ENCODE measurements at regions not wholly inside any gene's neighbourhood (a gene's known extent, or its start where the extent isn't known, plus 50 kb on each side); places are given as distances from the start of the nearest gene placed in this dataset.

DNA sequence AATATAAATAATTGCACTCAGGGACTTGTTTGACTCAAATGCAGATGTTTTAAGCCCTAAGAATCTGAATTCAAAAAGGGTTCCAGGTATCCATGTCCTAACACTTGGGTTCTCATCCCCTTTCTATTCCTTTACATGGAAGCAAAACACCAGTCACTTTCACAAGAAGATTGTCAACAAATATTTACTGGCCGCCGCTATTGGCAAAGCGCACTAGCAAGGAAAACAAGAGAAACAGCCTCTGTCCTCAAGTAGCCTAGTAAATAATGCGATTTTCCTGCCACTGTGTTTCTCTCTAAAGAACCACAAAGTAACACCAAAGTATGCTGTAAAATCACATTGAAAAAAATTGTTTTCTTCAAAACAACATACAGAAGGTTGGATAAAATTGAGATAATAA, 66.7 kb upstream of the EZH2 start:
- ATAC-seq = no peak

DNA sequence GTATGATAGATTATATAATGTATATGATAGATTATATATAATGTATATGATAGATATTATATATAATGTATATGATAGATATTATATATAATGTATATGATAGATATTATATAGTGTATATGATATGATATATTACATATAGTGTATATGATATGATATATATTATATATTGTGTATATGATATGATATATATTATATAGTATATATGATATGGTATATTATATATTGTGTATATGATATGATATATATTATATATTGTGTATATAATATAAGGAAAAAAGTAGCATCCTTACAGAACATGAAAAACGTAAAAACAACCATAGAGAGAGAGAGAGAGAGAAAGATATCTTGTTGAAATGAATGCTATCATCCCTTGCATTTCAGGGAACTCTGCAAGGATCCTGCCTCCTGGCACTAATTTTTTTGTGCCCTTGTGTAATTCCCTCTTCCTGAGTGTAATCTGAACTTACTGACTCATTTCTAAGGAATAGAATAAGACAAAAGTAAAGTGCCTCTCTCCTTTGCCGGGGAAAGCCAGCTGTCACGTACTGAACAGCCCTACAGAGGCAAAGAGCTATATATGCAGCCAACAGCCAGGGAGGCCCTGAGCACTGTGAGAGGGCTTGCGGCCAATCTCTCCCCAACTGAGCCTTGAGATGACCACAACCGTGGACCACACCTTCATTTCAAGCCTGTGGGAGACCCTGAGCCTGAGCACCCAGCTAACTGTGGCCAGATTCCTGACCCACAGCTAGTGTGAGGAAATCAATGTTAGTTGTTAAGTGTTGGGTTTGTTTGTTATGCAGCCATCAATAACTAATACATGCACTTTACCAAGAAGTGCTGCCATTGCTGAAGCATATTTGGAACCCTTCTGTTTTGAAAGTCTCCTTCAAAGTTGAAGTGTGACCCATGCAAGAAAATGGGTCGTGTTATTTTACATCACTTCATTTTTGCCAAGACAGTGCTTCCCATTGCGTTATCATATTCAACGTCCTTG, 61.1 kb upstream of the EZH2 start:
- no peak for ATAC-seq

- peak; percentile 18 to 34 for ATAC-seq
These were observed 57.6 kb upstream of the EZH2 start for GRCh38 chr7:148941598-148942275.

DNA sequence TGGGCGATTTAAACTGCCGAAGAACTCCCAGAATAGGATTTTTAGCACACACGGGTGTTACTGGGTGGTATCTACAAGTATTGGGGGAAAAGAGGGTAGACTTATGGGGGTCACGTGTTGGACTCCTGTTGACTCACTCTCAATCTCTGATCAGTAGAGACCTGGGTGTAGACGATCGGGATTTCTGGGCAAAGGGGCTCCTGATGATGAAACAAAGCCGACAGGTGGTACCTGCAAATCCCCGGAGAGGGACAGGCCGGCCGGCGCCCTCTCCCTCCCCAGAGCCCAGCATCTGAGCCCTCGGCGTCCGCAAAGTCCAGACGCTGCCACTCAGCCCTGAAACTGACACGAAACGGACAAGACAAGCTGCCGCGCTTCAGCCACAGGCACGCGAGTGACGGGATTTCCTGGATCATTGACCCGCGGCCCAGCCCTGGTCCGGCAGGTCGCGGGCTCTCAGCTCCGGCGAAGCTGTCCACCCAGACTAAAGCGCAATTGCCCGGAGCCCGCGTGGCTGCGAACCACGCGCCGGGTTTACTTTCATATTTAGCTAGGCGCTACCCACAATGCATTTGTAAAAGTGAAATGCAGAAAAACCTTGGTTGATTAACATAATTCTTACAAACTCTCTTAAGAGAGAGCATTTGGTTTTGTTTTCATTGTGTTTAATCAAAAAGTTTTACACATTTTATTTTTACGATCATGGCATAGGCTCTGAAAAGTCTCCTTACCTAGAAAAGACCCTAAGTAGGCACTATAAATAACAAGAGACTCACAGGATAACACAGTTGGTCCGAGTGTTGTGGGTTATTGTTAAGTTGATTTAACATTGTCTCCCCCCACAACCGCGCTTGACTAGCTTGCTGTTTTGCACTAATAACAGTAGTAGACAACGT, 56.9 kb upstream of the EZH2 start:
- peak; percentile 56 to 77 for ATAC-seq

GRCh38 chr7:148939128-148939755, 55.2 kb upstream of the EZH2 start:
- peak; percentile 71 to 77 for ATAC-seq

GRCh38 chr7:148935451-148935850, 51.4 kb upstream of the EZH2 start:
- ATAC-seq = no peak

All from activated CD4-positive, CD25-positive, alpha-beta regulatory T cell treated with anti-CD3 and anti-CD28 coated beads, Interleukin-2, amount 50 U/mL, for 24 hours (primary cell).